H9 (cell line): ENCODE measurements at regions not wholly inside any gene's neighbourhood (a gene's known extent, or its start where the extent isn't known, plus 50 kb on each side); places are given as distances from the start of the nearest gene placed in this dataset.
A peak's percentile ranks its signal among the peaks of the same experiment; 100 is the strongest.

Experiments
- DNase-seq: peaks from one replicate; pipeline ENCODE4 v3.0.0-alpha.2; 2017
- H2AFZ ChIP-seq: one replicate; pipeline ENCODE4 v1.6.1; 2013; ENCODE audit warnings: mild to moderate bottlenecking, low read length, control low read depth, moderate library complexity
- H2AK5ac ChIP-seq: 2 replicates; pipeline ENCODE4 v1.6.1; 2013; ENCODE audit warnings: low read length, control low read depth, mixed read lengths; ENCODE audit not compliant: insufficient read length
- H2BK120ac ChIP-seq: one replicate; pipeline ENCODE4 v1.6.1; 2013; ENCODE audit warnings: low read depth, mild to moderate bottlenecking, low read length, control low read depth, inconsistent platforms; ENCODE audit not compliant: poor library complexity, severe bottlenecking
- H2BK12ac ChIP-seq: 2 replicates; pipeline ENCODE4 v1.6.1; 2013; ENCODE audit warnings: low read length, control low read depth, mixed read lengths, low read depth; ENCODE audit not compliant: insufficient read length
- H2BK15ac ChIP-seq: 2 replicates; pipeline ENCODE4 v1.6.1; 2013; ENCODE audit warnings: low read depth, low read length, control low read depth
- H2BK20ac ChIP-seq: one replicate; pipeline ENCODE4 v1.6.1; 2013; ENCODE audit warnings: low read depth, mild to moderate bottlenecking, low read length, control low read depth, inconsistent platforms; ENCODE audit not compliant: poor library complexity, severe bottlenecking
- H2BK5ac ChIP-seq: 2 replicates; pipeline ENCODE4 v1.6.1; 2013; ENCODE audit warnings: low read length, control low read depth, mixed read lengths; ENCODE audit not compliant: insufficient read length
- H3K14ac ChIP-seq: 2 replicates; pipeline ENCODE4 v1.6.1; 2013; ENCODE audit warnings: low read length, control low read depth; ENCODE audit not compliant: insufficient read depth
- H3K18ac ChIP-seq: 2 replicates; pipeline ENCODE4 v1.6.1; 2013; ENCODE audit warnings: low read depth, mild to moderate bottlenecking, mixed read lengths, low read length, control low read depth; ENCODE audit not compliant: insufficient read length
- H3K23ac ChIP-seq: 2 replicates; pipeline ENCODE4 v1.6.1; 2013; ENCODE audit warnings: low read length, control low read depth, mixed read lengths, low read depth; ENCODE audit not compliant: insufficient read length
- H3K23me2 ChIP-seq: 2 replicates; pipeline ENCODE4 v1.6.1; 2013; ENCODE audit warnings: low read depth, mild to moderate bottlenecking, mixed read lengths, low read length, control low read depth; ENCODE audit not compliant: insufficient read length, poor library complexity, severe bottlenecking
- H3K27ac ChIP-seq: 2 replicates; pipeline ENCODE4 v1.5.1; 2013; ENCODE audit warnings: low read length, control low read depth, mixed read lengths, low read depth; ENCODE audit not compliant: insufficient read length
- H3K27me3 ChIP-seq: 2 replicates; pipeline ENCODE4 v1.6.1; 2013; ENCODE audit warnings: low read length, control low read depth, inconsistent platforms; ENCODE audit not compliant: insufficient read depth
- H3K4ac ChIP-seq: 2 replicates; pipeline ENCODE4 v1.6.1; 2013; ENCODE audit warnings: low read depth, mild to moderate bottlenecking, control low read depth, inconsistent platforms, low read length, moderate library complexity
- H3K4me1 ChIP-seq: 2 replicates; pipeline ENCODE4 v1.6.1; 2013; ENCODE audit warnings: low read length, control low read depth, inconsistent platforms; ENCODE audit not compliant: insufficient read depth
- H3K4me2 ChIP-seq: 2 replicates; pipeline ENCODE4 v1.6.1; 2013; ENCODE audit warnings: low read length, control low read depth, mixed read lengths; ENCODE audit not compliant: insufficient read length, insufficient read depth
- H3K56ac ChIP-seq: 2 replicates; pipeline ENCODE4 v1.6.1; 2013; ENCODE audit warnings: low read depth, mild to moderate bottlenecking, mixed read lengths, low read length, control low read depth; ENCODE audit not compliant: insufficient read length
- H3K79me1 ChIP-seq: 2 replicates; pipeline ENCODE4 v1.6.1; 2013; ENCODE audit warnings: low read depth, mild to moderate bottlenecking, moderate library complexity, low read length, control low read depth, inconsistent platforms; ENCODE audit not compliant: insufficient read depth, poor library complexity, severe bottlenecking
- H3K79me2 ChIP-seq: 2 replicates; pipeline ENCODE4 v1.6.1; 2013; ENCODE audit warnings: low read length, control low read depth, inconsistent platforms; ENCODE audit not compliant: insufficient read depth
- H3K9ac ChIP-seq: 2 replicates; pipeline ENCODE4 v1.6.1; 2013; ENCODE audit warnings: low read length, control low read depth, mixed read lengths; ENCODE audit not compliant: insufficient read length; ENCODE audit errors: extremely low read depth
- H3K9me3 ChIP-seq: one replicate; pipeline ENCODE4 v1.6.1; 2013; ENCODE audit warnings: low read depth, low read length, inconsistent platforms; ENCODE audit not compliant: control insufficient read depth
- H3T11ph ChIP-seq: one replicate; pipeline ENCODE4 v1.6.1; 2013; ENCODE audit warnings: mild to moderate bottlenecking, low read length, control low read depth, inconsistent platforms
- H4K20me1 ChIP-seq: one replicate; pipeline ENCODE4 v1.6.1; 2013; ENCODE audit not compliant: control insufficient read depth, insufficient read length, insufficient read depth
- H4K5ac ChIP-seq: 2 replicates; pipeline ENCODE4 v1.6.1; 2013; ENCODE audit warnings: low read depth, mild to moderate bottlenecking, mixed read lengths, low read length, control low read depth; ENCODE audit not compliant: insufficient read length
- H4K8ac ChIP-seq: replicated peaks from 2 replicates; pipeline ENCODE4 v1.6.1; 2013; ENCODE audit warnings: low read length, control low read depth, mixed read lengths, low read depth; ENCODE audit not compliant: insufficient read length
- H4K91ac ChIP-seq: 2 replicates; pipeline ENCODE4 v1.6.1; 2013; ENCODE audit warnings: low read depth, mild to moderate bottlenecking, moderate library complexity, mixed read lengths, low read length, control low read depth; ENCODE audit not compliant: insufficient read length
- H3K27ac Mint-ChIP-seq, 3 experiments: 2 replicates in 2 of 3; 3 replicates in 1 of 3; pipeline ENCODE4 v1.8.0; 2020 to 2021; ENCODE audit warnings: mixed read lengths in 3 of 3, mild to moderate bottlenecking in 1 of 3, moderate library complexity in 1 of 3
- H3K27me3 Mint-ChIP-seq: 2 replicates; pipeline ENCODE4 v1.8.0; 2021; ENCODE audit warnings: low read depth, mild to moderate bottlenecking, moderate library complexity, mixed read lengths
- H3K36me3 Mint-ChIP-seq, 3 experiments: 2 replicates in 2 of 3; 3 replicates in 1 of 3; pipeline ENCODE4 v1.8.0; 2020 to 2021; ENCODE audit warnings: low read depth in 3 of 3, mixed read lengths in 3 of 3; ENCODE audit not compliant: insufficient read depth in 1 of 3
- H3K4me1 Mint-ChIP-seq, 2 experiments: 2 replicates each; pipeline ENCODE4 v1.8.0; 2020; ENCODE audit warnings: mixed read lengths in 2 of 2
- H3K4me3 Mint-ChIP-seq, 2 experiments: 2 replicates in 1 of 2; 3 replicates in 1 of 2; pipeline ENCODE4 v1.8.0; 2020 to 2021; ENCODE audit warnings: mild to moderate bottlenecking in 2 of 2, mixed read lengths in 2 of 2, moderate library complexity in 1 of 2
- H3K9me3 Mint-ChIP-seq, 2 experiments: 2 replicates in 1 of 2; 3 replicates in 1 of 2; pipeline ENCODE4 v1.8.0; 2020; ENCODE audit warnings: mild to moderate bottlenecking in 2 of 2, mixed read lengths in 2 of 2, moderate library complexity in 1 of 2
- CTCF ChIP-seq: fragments of 200-600 bp; sonication (generic); conservative IDR thresholded peaks from 3 replicates; pipeline ENCODE4 v1.8.0; 2021; ENCODE audit warnings: antibody characterized with exemption, mild to moderate bottlenecking
- WGBS: extraction: QIAGEN DNeasy Blood & Tissue Kit; methylation state at CpG from one replicate; pipeline ENCODE4 v1.1.7; 2013; ENCODE audit warnings: missing lambda C conversion rate, low lambda C conversion rate, mixed read lengths; ENCODE audit not compliant: insufficient read length; ENCODE audit errors: extremely low coverage; 5-methylcytosine and 5-hydroxymethylcytosine counted together

GRCh38 chr3:80767604-80768003 lies 993.8 kb downstream of the GBE1 start:
- Histone ChIP-seq H2BK12ac (no peak overlapping the region), H3K27me3 (no peaks in the 10 kb centered on the region), H3K23me2 (peaks cover 4% of the 10 kb centered on the region), H3K9ac (no peak overlapping the region), H3K4me2 (no peak overlapping the region), H4K20me1 (no peaks in the 10 kb centered on the region), H3K27ac (no peak overlapping the region), H3K79me1 (no peaks in the 10 kb centered on the region), H2BK20ac (no peak overlapping the region), H3K79me2 (no peaks in the 10 kb centered on the region), H2BK120ac (no peak overlapping the region), H3K56ac (no peak overlapping the region), H2BK5ac (no peak overlapping the region), H3K4me1 (no peaks in the 10 kb centered on the region), H4K91ac (no peak overlapping the region), H3T11ph (no peak overlapping the region), H2AFZ (no peak overlapping the region), H2BK15ac (no peak overlapping the region), H3K23ac (no peak overlapping the region), H3K18ac (no peak overlapping the region), H2AK5ac (no peak overlapping the region), H4K8ac (no peak overlapping the region), H3K9me3 (no peaks in the 10 kb centered on the region), H3K14ac (no peak overlapping the region), H4K5ac (no peak overlapping the region), H3K4ac (no peak overlapping the region)
- Mint-ChIP-seq H3K36me3 (peaks cover 0 to 2% (median 0%) of the 10 kb centered on the region in 3 experiments; a peak in 3 of 7 replicates), H3K4me3 (no peak overlapping the region), H3K9me3 (peaks cover 2 to 4% of the 10 kb centered on the region in 2 experiments; a peak in 2 of 5 replicates), H3K27me3 (no peaks in the 10 kb centered on the region), H3K4me1 (0 out of 4 replicates have a peak, but pooled peaks cover 0 to 3% of the 10 kb centered on the region in 2 experiments), H3K27ac (no peak overlapping the region)
- no CpG with 5 or more reads among the region's 4 CpGs for WGBS
- DNase-seq = no peak
- peak; percentile 28; the same call in 2 of the 3 replicates for TF ChIP-seq CTCF
